ENCODE measurements at regions not wholly inside any gene's neighbourhood (a gene's known extent, or its start where the extent isn't known, plus 50 kb on each side); places are given as distances from the start of the nearest gene placed in this dataset.

GRCh38 chr17:33809748-33810147 lies 445.3 kb upstream of the CCL2 start:
- intact Hi-C loops (cut with micrococcal nuclease), result no loop called here
- H3K36me3 Mint-ChIP-seq (ENCODE audit: low read depth), result no peaks in the 10 kb centered on the region
- H3K9me3 Mint-ChIP-seq, result no peaks in the 10 kb centered on the region
- H3K4me1 Mint-ChIP-seq (ENCODE audit: low read depth), result peaks cover 12% of the 10 kb centered on the region
- no peak overlapping the region for H3K27ac Mint-ChIP-seq
- H3K4me3 Mint-ChIP-seq, result no peak overlapping the region
- H3K27me3 Mint-ChIP-seq, result peaks cover 6% of the 10 kb centered on the region

- Mint-ChIP-seq H3K27me3 (peaks cover 7% of the 10 kb centered on the region), H3K4me1 (ENCODE audit: low read depth) (peaks cover 6% of the 10 kb centered on the region), H3K4me3 (no peak overlapping the region), H3K9me3 (no peaks in the 10 kb centered on the region), H3K36me3 (ENCODE audit: low read depth) (no peaks in the 10 kb centered on the region), H3K27ac (no peak overlapping the region)
- intact Hi-C loops (cut with micrococcal nuclease), result no loop called here
Observed at GRCh38 chr17:33811004-33811760, 443.9 kb upstream of the CCL2 start.

DNA sequence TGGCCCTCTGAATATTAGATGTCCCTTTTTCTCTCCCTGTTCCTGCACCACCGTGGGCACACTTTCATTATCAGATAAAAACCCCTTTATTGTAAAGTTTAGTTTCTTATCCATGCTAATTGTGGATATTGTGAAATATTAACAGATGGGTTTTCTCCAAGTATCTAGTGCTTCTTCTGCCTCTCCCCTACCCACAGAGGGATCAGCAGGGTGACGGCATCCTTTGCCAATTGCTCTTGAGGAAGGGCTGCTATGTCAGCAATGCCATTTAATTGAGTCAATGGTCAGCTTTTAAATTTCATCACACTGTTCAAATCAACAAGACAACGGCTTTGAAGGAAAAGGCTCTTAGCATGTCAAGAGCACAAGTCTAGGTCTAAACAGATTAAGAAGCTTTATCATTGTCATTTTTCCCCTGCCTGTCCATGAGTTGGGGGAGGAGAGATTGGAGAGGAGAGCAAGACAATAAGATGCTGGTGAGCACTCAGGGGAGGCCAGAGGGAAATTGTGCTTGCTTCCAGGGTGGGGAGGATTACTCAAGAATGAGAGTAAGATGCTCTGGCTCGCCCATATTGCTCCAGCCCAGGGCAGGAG lies 443.0 kb upstream of the CCL2 start:
- H3K27ac Mint-ChIP-seq, result no peak overlapping the region
- intact Hi-C loops (cut with micrococcal nuclease), result no loop called here
- H3K4me3 Mint-ChIP-seq, result no peak overlapping the region
- H3K9me3 Mint-ChIP-seq, result no peaks in the 10 kb centered on the region
- H3K4me1 Mint-ChIP-seq (ENCODE audit: low read depth), result no peaks in the 10 kb centered on the region
- peaks cover 11% of the 10 kb centered on the region for H3K27me3 Mint-ChIP-seq
- H3K36me3 Mint-ChIP-seq (ENCODE audit: low read depth), result no peaks in the 10 kb centered on the region

DNA sequence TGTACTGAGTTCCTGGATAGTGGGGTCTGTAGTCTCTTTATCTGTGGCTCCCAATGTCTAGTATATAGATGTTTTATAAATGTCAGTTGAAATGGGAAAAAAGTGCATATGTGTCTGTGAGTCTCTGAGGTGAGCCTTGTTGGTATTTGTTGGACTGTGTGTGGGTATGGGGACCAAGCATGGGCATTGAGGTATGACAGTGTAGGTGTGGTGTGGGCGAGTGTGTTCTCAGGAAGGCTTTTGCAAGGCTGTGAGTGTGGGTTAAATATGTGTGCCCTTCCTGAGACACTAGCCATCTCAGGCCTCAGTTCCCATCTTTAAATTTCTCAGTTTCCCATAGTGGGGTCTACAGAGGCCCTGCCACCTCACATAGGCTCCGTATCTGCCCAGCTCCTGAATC lies 440.2 kb upstream of the CCL2 start:
- H3K27me3 Mint-ChIP-seq, result peaks cover 16% of the 10 kb centered on the region
- H3K4me1 Mint-ChIP-seq (ENCODE audit: low read depth), result no peaks in the 10 kb centered on the region
- H3K9me3 Mint-ChIP-seq, result no peaks in the 10 kb centered on the region

GRCh38 chr17:33816036-33816435 lies 439.0 kb upstream of the CCL2 start:
- no peaks in the 10 kb centered on the region for H3K9me3 Mint-ChIP-seq
- H3K36me3 Mint-ChIP-seq (ENCODE audit: low read depth), result no peaks in the 10 kb centered on the region
- no peaks in the 10 kb centered on the region for H3K4me1 Mint-ChIP-seq (ENCODE audit: low read depth)
- intact Hi-C loops (cut with micrococcal nuclease), result no loop called here
- no peak overlapping the region for H3K4me3 Mint-ChIP-seq
- no peak overlapping the region for H3K27ac Mint-ChIP-seq
- H3K27me3 Mint-ChIP-seq, result peaks cover 16% of the 10 kb centered on the region

More for the DNA sequence above, 440.2 kb upstream of the CCL2 start:
- no peaks in the 10 kb centered on the region for H3K36me3 Mint-ChIP-seq (ENCODE audit: low read depth)
- intact Hi-C loops (cut with micrococcal nuclease), result no loop called here
- H3K4me3 Mint-ChIP-seq, result no peak overlapping the region
- no peak overlapping the region for H3K27ac Mint-ChIP-seq

- no peak overlapping the region for H3K27ac Mint-ChIP-seq
- intact Hi-C loops (cut with micrococcal nuclease), result no loop called here
- no peaks in the 10 kb centered on the region for H3K9me3 Mint-ChIP-seq
- H3K36me3 Mint-ChIP-seq (ENCODE audit: low read depth), result no peaks in the 10 kb centered on the region
- no peaks in the 10 kb centered on the region for H3K4me1 Mint-ChIP-seq (ENCODE audit: low read depth)
- no peak overlapping the region for H3K4me3 Mint-ChIP-seq
- peaks cover 19% of the 10 kb centered on the region for H3K27me3 Mint-ChIP-seq
Observed at GRCh38 chr17:33816842-33817617, 438.1 kb upstream of the CCL2 start.

- Mint-ChIP-seq H3K36me3 (ENCODE audit: low read depth) (no peaks in the 10 kb centered on the region), H3K4me3 (no peak overlapping the region), H3K9me3 (no peaks in the 10 kb centered on the region), H3K27me3 (peaks cover 20% of the 10 kb centered on the region), H3K4me1 (ENCODE audit: low read depth) (no peaks in the 10 kb centered on the region), H3K27ac (no peak overlapping the region)
- intact Hi-C loops (cut with micrococcal nuclease), result no loop called here
Observed at GRCh38 chr17:33819539-33819938, 435.5 kb upstream of the CCL2 start.

- no peaks in the 10 kb centered on the region for H3K9me3 Mint-ChIP-seq
- no peak overlapping the region for H3K27ac Mint-ChIP-seq
- no peaks in the 10 kb centered on the region for H3K36me3 Mint-ChIP-seq (ENCODE audit: low read depth)
- no peaks in the 10 kb centered on the region for H3K4me1 Mint-ChIP-seq (ENCODE audit: low read depth)
- intact Hi-C loops (cut with micrococcal nuclease), result no loop called here
- H3K27me3 Mint-ChIP-seq, result peaks cover 6% of the 10 kb centered on the region
- no peak overlapping the region for H3K4me3 Mint-ChIP-seq
Observed at GRCh38 chr17:33832262-33832661, 422.8 kb upstream of the CCL2 start.

DNA sequence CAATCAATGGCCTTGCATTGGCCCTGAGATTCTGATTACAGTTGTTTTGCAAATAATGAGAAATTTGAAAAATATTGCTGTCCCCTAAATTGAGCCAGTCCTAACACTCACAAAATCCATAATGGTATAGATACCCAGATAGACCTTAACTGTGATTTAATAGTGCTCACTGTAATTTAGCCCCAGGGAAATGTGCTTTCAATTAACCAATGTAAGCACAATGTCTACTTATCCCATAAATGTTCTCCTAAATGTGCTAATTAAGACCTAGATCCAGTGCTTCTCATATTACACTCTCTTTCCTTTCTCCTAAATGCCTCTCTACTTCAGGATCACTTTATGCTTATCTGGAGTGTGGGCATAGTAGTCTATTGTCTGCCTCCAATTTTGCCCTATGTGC lies 417.8 kb upstream of the CCL2 start:
- intact Hi-C loops (cut with micrococcal nuclease), result no loop called here

GRCh38 chr17:33838281-33838680 lies 416.8 kb upstream of the CCL2 start:
- intact Hi-C loops (cut with micrococcal nuclease), result no loop called here
- Mint-ChIP-seq H3K4me3 (no peak overlapping the region), H3K9me3 (no peaks in the 10 kb centered on the region), H3K27me3 (peaks cover 7% of the 10 kb centered on the region), H3K4me1 (ENCODE audit: low read depth) (no peaks in the 10 kb centered on the region), H3K27ac (no peak overlapping the region), H3K36me3 (ENCODE audit: low read depth) (no peaks in the 10 kb centered on the region)

More for the DNA sequence above, 417.8 kb upstream of the CCL2 start:
- Mint-ChIP-seq H3K27ac (no peak overlapping the region), H3K9me3 (no peaks in the 10 kb centered on the region), H3K36me3 (ENCODE audit: low read depth) (no peaks in the 10 kb centered on the region), H3K27me3 (peaks cover 7% of the 10 kb centered on the region), H3K4me1 (ENCODE audit: low read depth) (no peaks in the 10 kb centered on the region), H3K4me3 (no peak overlapping the region)

DNA sequence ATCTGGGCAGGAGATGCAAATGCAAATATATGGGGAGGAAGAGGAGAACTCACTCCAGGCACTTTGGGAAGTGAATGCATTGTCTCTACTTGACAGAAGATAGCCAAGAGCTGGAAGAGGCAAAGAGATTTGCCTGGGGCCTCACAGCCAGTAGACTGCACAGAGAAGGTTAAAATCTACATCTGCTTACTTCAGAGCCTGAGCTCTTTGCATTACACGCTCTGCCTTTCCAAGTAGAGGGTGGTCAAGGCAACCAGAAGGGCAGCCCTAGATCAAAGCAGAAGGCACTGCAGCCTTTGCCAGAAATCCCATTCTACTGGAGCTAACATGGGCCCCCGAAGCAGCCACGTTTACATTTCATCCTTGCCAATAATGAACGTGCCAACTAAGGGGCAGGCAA lies 407.2 kb upstream of the CCL2 start:
- no peak overlapping the region for H3K4me3 Mint-ChIP-seq
- intact Hi-C loops (cut with micrococcal nuclease), result no loop called here
- no peaks in the 10 kb centered on the region for H3K36me3 Mint-ChIP-seq (ENCODE audit: low read depth)
- no peaks in the 10 kb centered on the region for H3K9me3 Mint-ChIP-seq
- no peaks in the 10 kb centered on the region for H3K27me3 Mint-ChIP-seq
- H3K4me1 Mint-ChIP-seq (ENCODE audit: low read depth), result no peaks in the 10 kb centered on the region
- no peak overlapping the region for H3K27ac Mint-ChIP-seq

DNA sequence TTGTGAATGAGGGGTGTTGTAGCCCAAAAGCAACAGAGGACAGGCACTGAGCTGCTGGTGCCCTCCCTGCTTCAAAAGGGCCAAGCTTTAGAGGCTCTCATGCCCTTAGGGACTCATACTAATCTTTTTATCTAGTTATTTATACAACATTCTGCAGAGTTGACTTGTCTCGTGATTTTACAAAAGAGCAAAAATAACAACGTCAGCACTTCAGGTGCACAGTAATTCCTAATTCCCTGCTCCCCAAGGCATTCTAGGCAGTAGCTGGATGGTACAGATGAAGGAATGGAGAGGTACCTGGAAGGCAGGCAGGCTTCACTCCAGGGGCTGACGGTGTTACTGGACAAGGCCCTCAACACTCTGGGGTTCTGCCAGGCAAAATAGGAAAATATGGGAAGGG lies 406.7 kb upstream of the CCL2 start:
- Mint-ChIP-seq H3K4me1 (ENCODE audit: low read depth) (no peaks in the 10 kb centered on the region), H3K4me3 (no peak overlapping the region), H3K27me3 (no peaks in the 10 kb centered on the region), H3K27ac (no peak overlapping the region), H3K36me3 (ENCODE audit: low read depth) (no peaks in the 10 kb centered on the region), H3K9me3 (no peaks in the 10 kb centered on the region)
- intact Hi-C loops (cut with micrococcal nuclease), result no loop called here

- Mint-ChIP-seq H3K27me3 (peaks cover 4% of the 10 kb centered on the region), H3K4me1 (ENCODE audit: low read depth) (no peaks in the 10 kb centered on the region), H3K36me3 (ENCODE audit: low read depth) (no peaks in the 10 kb centered on the region), H3K9me3 (no peaks in the 10 kb centered on the region), H3K4me3 (no peak overlapping the region), H3K27ac (no peak overlapping the region)
- intact Hi-C loops (cut with micrococcal nuclease), result no loop called here
Observed at GRCh38 chr17:33854596-33854995, 400.5 kb upstream of the CCL2 start.

GRCh38 chr17:33858121-33858520 lies 397.0 kb upstream of the CCL2 start:
- no peak overlapping the region for H3K4me3 Mint-ChIP-seq
- H3K36me3 Mint-ChIP-seq (ENCODE audit: low read depth), result no peaks in the 10 kb centered on the region
- H3K27me3 Mint-ChIP-seq, result peaks cover 5% of the 10 kb centered on the region
- intact Hi-C loops (cut with micrococcal nuclease), result no loop called here
- H3K4me1 Mint-ChIP-seq (ENCODE audit: low read depth), result no peaks in the 10 kb centered on the region
- H3K27ac Mint-ChIP-seq, result no peak overlapping the region
- no peaks in the 10 kb centered on the region for H3K9me3 Mint-ChIP-seq

Data from dendritic cell treated with granulocyte-macrophage colony-stimulating factor and Interleukin-4, amounts not matched to agents 40 ng/mL and 50 ng/mL, for 4 days (primary cell).